H9 (cell line): ENCODE measurements at regions not wholly inside any gene's neighbourhood (a gene's known extent, or its start where the extent isn't known, plus 50 kb on each side); places are given as distances from the start of the nearest gene placed in this dataset.

Experiments
- DNase-seq: peaks from one replicate; pipeline ENCODE4 v3.0.0-alpha.2; 2017
- H2AFZ ChIP-seq: one replicate; pipeline ENCODE4 v1.6.1; 2013; ENCODE audit warnings: mild to moderate bottlenecking, low read length, control low read depth, moderate library complexity
- H2AK5ac ChIP-seq: 2 replicates; pipeline ENCODE4 v1.6.1; 2013; ENCODE audit warnings: low read length, control low read depth, mixed read lengths; ENCODE audit not compliant: insufficient read length
- H2BK120ac ChIP-seq: one replicate; pipeline ENCODE4 v1.6.1; 2013; ENCODE audit warnings: low read depth, mild to moderate bottlenecking, low read length, control low read depth, inconsistent platforms; ENCODE audit not compliant: poor library complexity, severe bottlenecking
- H2BK12ac ChIP-seq: 2 replicates; pipeline ENCODE4 v1.6.1; 2013; ENCODE audit warnings: low read length, control low read depth, mixed read lengths, low read depth; ENCODE audit not compliant: insufficient read length
- H2BK15ac ChIP-seq: 2 replicates; pipeline ENCODE4 v1.6.1; 2013; ENCODE audit warnings: low read depth, low read length, control low read depth
- H2BK20ac ChIP-seq: one replicate; pipeline ENCODE4 v1.6.1; 2013; ENCODE audit warnings: low read depth, mild to moderate bottlenecking, low read length, control low read depth, inconsistent platforms; ENCODE audit not compliant: poor library complexity, severe bottlenecking
- H2BK5ac ChIP-seq: 2 replicates; pipeline ENCODE4 v1.6.1; 2013; ENCODE audit warnings: low read length, control low read depth, mixed read lengths; ENCODE audit not compliant: insufficient read length
- H3K14ac ChIP-seq: 2 replicates; pipeline ENCODE4 v1.6.1; 2013; ENCODE audit warnings: low read length, control low read depth; ENCODE audit not compliant: insufficient read depth
- H3K18ac ChIP-seq: 2 replicates; pipeline ENCODE4 v1.6.1; 2013; ENCODE audit warnings: low read depth, mild to moderate bottlenecking, mixed read lengths, low read length, control low read depth; ENCODE audit not compliant: insufficient read length
- H3K23ac ChIP-seq: 2 replicates; pipeline ENCODE4 v1.6.1; 2013; ENCODE audit warnings: low read length, control low read depth, mixed read lengths, low read depth; ENCODE audit not compliant: insufficient read length
- H3K23me2 ChIP-seq: 2 replicates; pipeline ENCODE4 v1.6.1; 2013; ENCODE audit warnings: low read depth, mild to moderate bottlenecking, mixed read lengths, low read length, control low read depth; ENCODE audit not compliant: insufficient read length, poor library complexity, severe bottlenecking
- H3K27ac ChIP-seq: 2 replicates; pipeline ENCODE4 v1.5.1; 2013; ENCODE audit warnings: low read length, control low read depth, mixed read lengths, low read depth; ENCODE audit not compliant: insufficient read length
- H3K27me3 ChIP-seq: 2 replicates; pipeline ENCODE4 v1.6.1; 2013; ENCODE audit warnings: low read length, control low read depth, inconsistent platforms; ENCODE audit not compliant: insufficient read depth
- H3K4ac ChIP-seq: 2 replicates; pipeline ENCODE4 v1.6.1; 2013; ENCODE audit warnings: low read depth, mild to moderate bottlenecking, control low read depth, inconsistent platforms, low read length, moderate library complexity
- H3K4me1 ChIP-seq: 2 replicates; pipeline ENCODE4 v1.6.1; 2013; ENCODE audit warnings: low read length, control low read depth, inconsistent platforms; ENCODE audit not compliant: insufficient read depth
- H3K4me2 ChIP-seq: 2 replicates; pipeline ENCODE4 v1.6.1; 2013; ENCODE audit warnings: low read length, control low read depth, mixed read lengths; ENCODE audit not compliant: insufficient read length, insufficient read depth
- H3K56ac ChIP-seq: 2 replicates; pipeline ENCODE4 v1.6.1; 2013; ENCODE audit warnings: low read depth, mild to moderate bottlenecking, mixed read lengths, low read length, control low read depth; ENCODE audit not compliant: insufficient read length
- H3K79me1 ChIP-seq: 2 replicates; pipeline ENCODE4 v1.6.1; 2013; ENCODE audit warnings: low read depth, mild to moderate bottlenecking, moderate library complexity, low read length, control low read depth, inconsistent platforms; ENCODE audit not compliant: insufficient read depth, poor library complexity, severe bottlenecking
- H3K79me2 ChIP-seq: 2 replicates; pipeline ENCODE4 v1.6.1; 2013; ENCODE audit warnings: low read length, control low read depth, inconsistent platforms; ENCODE audit not compliant: insufficient read depth
- H3K9ac ChIP-seq: 2 replicates; pipeline ENCODE4 v1.6.1; 2013; ENCODE audit warnings: low read length, control low read depth, mixed read lengths; ENCODE audit not compliant: insufficient read length; ENCODE audit errors: extremely low read depth
- H3K9me3 ChIP-seq: one replicate; pipeline ENCODE4 v1.6.1; 2013; ENCODE audit warnings: low read depth, low read length, inconsistent platforms; ENCODE audit not compliant: control insufficient read depth
- H3T11ph ChIP-seq: one replicate; pipeline ENCODE4 v1.6.1; 2013; ENCODE audit warnings: mild to moderate bottlenecking, low read length, control low read depth, inconsistent platforms
- H4K20me1 ChIP-seq: one replicate; pipeline ENCODE4 v1.6.1; 2013; ENCODE audit not compliant: control insufficient read depth, insufficient read length, insufficient read depth
- H4K5ac ChIP-seq: 2 replicates; pipeline ENCODE4 v1.6.1; 2013; ENCODE audit warnings: low read depth, mild to moderate bottlenecking, mixed read lengths, low read length, control low read depth; ENCODE audit not compliant: insufficient read length
- H4K8ac ChIP-seq: replicated peaks from 2 replicates; pipeline ENCODE4 v1.6.1; 2013; ENCODE audit warnings: low read length, control low read depth, mixed read lengths, low read depth; ENCODE audit not compliant: insufficient read length
- H4K91ac ChIP-seq: 2 replicates; pipeline ENCODE4 v1.6.1; 2013; ENCODE audit warnings: low read depth, mild to moderate bottlenecking, moderate library complexity, mixed read lengths, low read length, control low read depth; ENCODE audit not compliant: insufficient read length
- H3K27ac Mint-ChIP-seq, 3 experiments: 2 replicates in 2 of 3; 3 replicates in 1 of 3; pipeline ENCODE4 v1.8.0; 2020 to 2021; ENCODE audit warnings: mixed read lengths in 3 of 3, mild to moderate bottlenecking in 1 of 3, moderate library complexity in 1 of 3
- H3K27me3 Mint-ChIP-seq: 2 replicates; pipeline ENCODE4 v1.8.0; 2021; ENCODE audit warnings: low read depth, mild to moderate bottlenecking, moderate library complexity, mixed read lengths
- H3K36me3 Mint-ChIP-seq, 3 experiments: 2 replicates in 2 of 3; 3 replicates in 1 of 3; pipeline ENCODE4 v1.8.0; 2020 to 2021; ENCODE audit warnings: low read depth in 3 of 3, mixed read lengths in 3 of 3; ENCODE audit not compliant: insufficient read depth in 1 of 3
- H3K4me1 Mint-ChIP-seq, 2 experiments: 2 replicates each; pipeline ENCODE4 v1.8.0; 2020; ENCODE audit warnings: mixed read lengths in 2 of 2
- H3K4me3 Mint-ChIP-seq, 2 experiments: 2 replicates in 1 of 2; 3 replicates in 1 of 2; pipeline ENCODE4 v1.8.0; 2020 to 2021; ENCODE audit warnings: mild to moderate bottlenecking in 2 of 2, mixed read lengths in 2 of 2, moderate library complexity in 1 of 2
- H3K9me3 Mint-ChIP-seq, 2 experiments: 2 replicates in 1 of 2; 3 replicates in 1 of 2; pipeline ENCODE4 v1.8.0; 2020; ENCODE audit warnings: mild to moderate bottlenecking in 2 of 2, mixed read lengths in 2 of 2, moderate library complexity in 1 of 2
- CTCF ChIP-seq: fragments of 200-600 bp; sonication (generic); conservative IDR thresholded peaks from 3 replicates; pipeline ENCODE4 v1.8.0; 2021; ENCODE audit warnings: antibody characterized with exemption, mild to moderate bottlenecking

- Histone ChIP-seq H4K91ac (no peak overlapping the region), H4K8ac (no peak overlapping the region), H2BK12ac (no peak overlapping the region), H4K20me1 (no peaks in the 10 kb centered on the region), H3K14ac (no peak overlapping the region), H2BK5ac (no peak overlapping the region), H2BK20ac (no peak overlapping the region), H2AFZ (no peak overlapping the region), H3K56ac (no peak overlapping the region), H3K79me1 (no peaks in the 10 kb centered on the region), H3K79me2 (no peaks in the 10 kb centered on the region), H4K5ac (no peak overlapping the region), H2BK15ac (no peak overlapping the region), H3K9ac (no peak overlapping the region), H3K23ac (no peak overlapping the region), H3K27me3 (no peaks in the 10 kb centered on the region), H3K9me3 (no peaks in the 10 kb centered on the region), H3K4me2 (no peak overlapping the region), H3K18ac (no peak overlapping the region), H2BK120ac (no peak overlapping the region), H3K4me1 (no peaks in the 10 kb centered on the region), H3K27ac (no peak overlapping the region), H2AK5ac (no peak overlapping the region), H3K23me2 (no peaks in the 10 kb centered on the region), H3T11ph (no peak overlapping the region), H3K4ac (no peak overlapping the region)
- Mint-ChIP-seq H3K4me3 (no peak overlapping the region), H3K4me1 (peaks cover 2 to 4% of the 10 kb centered on the region in 2 experiments; a peak in 1 of 4 replicates), H3K36me3 (peaks cover 5 to 15% (median 7%) of the 10 kb centered on the region in 3 experiments; a peak in 4 of 7 replicates), H3K9me3 (peaks cover 4 to 9% of the 10 kb centered on the region in 2 experiments), H3K27ac (no peak overlapping the region), H3K27me3 (no peaks in the 10 kb centered on the region)
- no peak for TF ChIP-seq CTCF
- DNase-seq = no peak
Measured at GRCh38 chr2:171226461-171226860, 65.8 kb upstream of the TLK1 start.
